ENCODE measurements at regions not wholly inside any gene's neighbourhood (a gene's known extent, or its start where the extent isn't known, plus 50 kb on each side); places are given as distances from the start of the nearest gene placed in this dataset.

- DNase-seq = no peak
- Histone ChIP-seq H3K4me2 (ENCODE audit: low read depth, low read length) (no peak overlapping the region), H3K4me1 (ENCODE audit: low read length) (no peaks in the 10 kb centered on the region), H4K20me1 (ENCODE audit: insufficient read depth, low read length) (no peaks in the 10 kb centered on the region), H3K9ac (ENCODE audit: low read length) (no peak overlapping the region), H3F3A (ENCODE audit: insufficient read depth, low read length) (no peaks in the 10 kb centered on the region), H3K36me3 (replicated peaks; ENCODE audit: insufficient read depth, low read length) (no peaks in the 10 kb centered on the region), H3K27me3 (replicated peaks; ENCODE audit: insufficient read depth, low read length) (no peaks in the 10 kb centered on the region), H3K4me3 (ENCODE audit: low read length) (no peak overlapping the region), H3K79me2 (ENCODE audit: low read length) (no peaks in the 10 kb centered on the region), H2AFZ (ENCODE audit: low read length) (no peak overlapping the region), H3K9me2 (replicated peaks; ENCODE audit: insufficient read depth, low read length) (no peaks in the 10 kb centered on the region), H3K27ac (ENCODE audit: low read length) (no peak overlapping the region), H3K9me3 (replicated peaks; ENCODE audit: insufficient read depth, low read length) (no peaks in the 10 kb centered on the region)
- TF ChIP-seq EZH2phosphoT487 (IDR thresholded peaks at IDR 0.05; ENCODE audit: low read length) = no peak
- TF ChIP-seq CTCF (IDR thresholded peaks at IDR 0.05; ENCODE audit: low read length) = no peak
- no peak for TF ChIP-seq EZH2 (optimal IDR thresholded peaks at IDR 0.05; ENCODE audit: low read depth, low read length)
These were observed 468.0 kb upstream of the PKDCC start for GRCh38 chr2:41579806-41580205.

- no peak overlapping the region for H3K4me3 ChIP-seq (ENCODE audit: low read length)
- no peaks in the 10 kb centered on the region for H3K36me3 ChIP-seq (replicated peaks; ENCODE audit: insufficient read depth, low read length)
- no peaks in the 10 kb centered on the region for H3F3A ChIP-seq (ENCODE audit: insufficient read depth, low read length)
- no peaks in the 10 kb centered on the region for H3K9me2 ChIP-seq (replicated peaks; ENCODE audit: insufficient read depth, low read length)
- H3K4me2 ChIP-seq (ENCODE audit: low read depth, low read length) = no peak overlapping the region
- DNase-seq = no peak
- H2AFZ ChIP-seq (ENCODE audit: low read length) = no peak overlapping the region
- H3K9ac ChIP-seq (ENCODE audit: low read length) = no peak overlapping the region
- H4K20me1 ChIP-seq (ENCODE audit: insufficient read depth, low read length) = no peaks in the 10 kb centered on the region
- no peaks in the 10 kb centered on the region for H3K9me3 ChIP-seq (replicated peaks; ENCODE audit: insufficient read depth, low read length)
- H3K27me3 ChIP-seq (replicated peaks; ENCODE audit: insufficient read depth, low read length) = no peaks in the 10 kb centered on the region
- no peak for TF ChIP-seq CTCF (IDR thresholded peaks at IDR 0.05; ENCODE audit: low read length)
- TF ChIP-seq EZH2 (optimal IDR thresholded peaks at IDR 0.05; ENCODE audit: low read depth, low read length) = no peak
- no peaks in the 10 kb centered on the region for H3K79me2 ChIP-seq (ENCODE audit: low read length)
- H3K27ac ChIP-seq (ENCODE audit: low read length) = no peak overlapping the region
- no peaks in the 10 kb centered on the region for H3K4me1 ChIP-seq (ENCODE audit: low read length)
These were observed 467.0 kb upstream of the PKDCC start for GRCh38 chr2:41580806-41581205.

GRCh38 chr2:41595240-41595639, 452.6 kb upstream of the PKDCC start:
- Histone ChIP-seq H3K36me3 (replicated peaks; ENCODE audit: insufficient read depth, low read length) (no peaks in the 10 kb centered on the region), H3K4me2 (ENCODE audit: low read depth, low read length) (no peak overlapping the region), H2AFZ (ENCODE audit: low read length) (no peak overlapping the region), H3K9ac (ENCODE audit: low read length) (no peak overlapping the region), H3K4me1 (ENCODE audit: low read length) (no peaks in the 10 kb centered on the region), H4K20me1 (ENCODE audit: insufficient read depth, low read length) (no peaks in the 10 kb centered on the region), H3K27ac (ENCODE audit: low read length) (no peak overlapping the region), H3K4me3 (ENCODE audit: low read length) (no peak overlapping the region), H3F3A (ENCODE audit: insufficient read depth, low read length) (no peaks in the 10 kb centered on the region), H3K9me2 (replicated peaks; ENCODE audit: insufficient read depth, low read length) (no peaks in the 10 kb centered on the region), H3K27me3 (replicated peaks; ENCODE audit: insufficient read depth, low read length) (no peaks in the 10 kb centered on the region), H3K9me3 (replicated peaks; ENCODE audit: insufficient read depth, low read length) (no peaks in the 10 kb centered on the region), H3K79me2 (ENCODE audit: low read length) (no peaks in the 10 kb centered on the region)
- no peak for TF ChIP-seq EZH2phosphoT487 (IDR thresholded peaks at IDR 0.05; ENCODE audit: low read length)
- TF ChIP-seq CTCF (IDR thresholded peaks at IDR 0.05; ENCODE audit: low read length) = no peak
- TF ChIP-seq EZH2 (optimal IDR thresholded peaks at IDR 0.05; ENCODE audit: low read depth, low read length) = no peak
- DNase-seq = no peak

Measured in MM.1S (cell line).